ENCODE measurements at regions not wholly inside any gene's neighbourhood (a gene's known extent, or its start where the extent isn't known, plus 50 kb on each side); places are given as distances from the start of the nearest gene placed in this dataset.

- Histone ChIP-seq H2AFZ (ENCODE audit: low read depth, low read length, poor library complexity, severe bottlenecking) (no peak overlapping the region), H3K9me3 (ENCODE audit: control insufficient read depth in 1 of 2, insufficient read depth in 1 of 2, low read depth in 1 of 2, low read length in 2 of 2) (no peaks in the 10 kb centered on the region), H3K4me1 (ENCODE audit: control insufficient read depth in 1 of 2, insufficient read depth in 2 of 2, low read length in 2 of 2) (peaks cover 0 to 8% of the 10 kb centered on the region in 2 experiments; a peak in 1 of 4 replicates), H3K9me2 (ENCODE audit: insufficient read depth) (no peaks in the 10 kb centered on the region), H3K27ac (ENCODE audit: low read depth, low read length) (no peak overlapping the region), H3K9ac (ENCODE audit: low read length) (no peak overlapping the region), H4K20me1 (ENCODE audit: insufficient read depth) (no peaks in the 10 kb centered on the region), H3K4me2 (ENCODE audit: low read length) (no peak overlapping the region), H3K4me3 (replicated peaks in 1 of 2; ENCODE audit: low read depth in 1 of 2, low read length in 2 of 2) (no peak overlapping the region), H3K36me3 (ENCODE audit: control insufficient read depth in 1 of 2, insufficient read depth in 2 of 2, low read length in 2 of 2) (no peaks in the 10 kb centered on the region), H3K79me2 (ENCODE audit: insufficient read depth, low read length) (no peaks in the 10 kb centered on the region), H3K27me3 (ENCODE audit: insufficient read depth, low read length) (no peaks in the 10 kb centered on the region)
- ChIA-PET POLR2A (no interaction called here), CTCF (no interaction called here), RAD21 (ENCODE audit: low non-redundant PET in 1 of 2, low total read pairs in 2 of 2, uncharacterized antibody in 2 of 2, unreplicated experiment in 2 of 2) (no interaction called here)
- BruUV-seq (replicated peaks), result no TSS peak
- intact Hi-C loops (cut with micrococcal nuclease), result no loop called here
- ATAC-seq, result no peak
- no peak for DNase-seq (ENCODE audit: low read depth, low spot score)
- TF ChIP-seq RAD21 (IDR thresholded peaks at IDR 0.05; ENCODE audit: low read depth), result no peak
- TF ChIP-seq ELF1 (IDR thresholded peaks at IDR 0.05; ENCODE audit: borderline replicate concordance, low read depth), result no peak
- TF ChIP-seq YY1 (IDR thresholded peaks at IDR 0.05; ENCODE audit: extremely low read depth, insufficient replicate concordance, low read depth, low read length), result no peak
- TF ChIP-seq ZNF274 (IDR thresholded peaks at IDR 0.05; ENCODE audit: low read depth, low read length), result no peak
- TF ChIP-seq POLR2A (IDR thresholded peaks at IDR 0.05; ENCODE audit: borderline replicate concordance, extremely low read depth, insufficient read depth, insufficient read length), result no peak
- TF ChIP-seq POLR2AphosphoS5 (IDR thresholded peaks at IDR 0.05; ENCODE audit: low read depth, low read length), result no peak
- no peak for TF ChIP-seq SIN3A (IDR thresholded peaks at IDR 0.05; ENCODE audit: low read depth)
- TF ChIP-seq ATF3 (IDR thresholded peaks at IDR 0.05), result no peak
- no peak for TF ChIP-seq FOSL1 (IDR thresholded peaks at IDR 0.05; ENCODE audit: low read depth)
- no peak for TF ChIP-seq SP1 (IDR thresholded peaks at IDR 0.05; ENCODE audit: low read depth)
- TF ChIP-seq MAX (IDR thresholded peaks at IDR 0.05), result no peak
- no peak for TF ChIP-seq EGR1 (IDR thresholded peaks at IDR 0.05; ENCODE audit: low read depth)
- TF ChIP-seq ZFX (IDR thresholded peaks at IDR 0.05), result no peak
- no peak for TF ChIP-seq SRF (IDR thresholded peaks at IDR 0.05; ENCODE audit: low read depth)
- no peak for TF ChIP-seq TCF7L2 (IDR thresholded peaks at IDR 0.05; ENCODE audit: borderline replicate concordance, extremely low read depth, insufficient read depth, insufficient read length)
- TF ChIP-seq EZH2phosphoT487 (IDR thresholded peaks at IDR 0.05; ENCODE audit: borderline replicate concordance), result no peak
- TF ChIP-seq EZH2 (IDR thresholded peaks at IDR 0.05), result no peak
- no peak for TF ChIP-seq CTCF (IDR thresholded peaks at IDR 0.05 in 2 of 3, conservative IDR thresholded peaks at IDR 0.05 in 1 of 3; ENCODE audit: borderline replicate concordance in 1 of 3, insufficient read depth in 1 of 3, low read depth in 2 of 3, low read length in 2 of 3)
- no peak for TF ChIP-seq REST (IDR thresholded peaks at IDR 0.05; ENCODE audit: low read depth)
Observed at GRCh38 chr12:115209230-115209629, 525.3 kb upstream of the TBX3 start.

Measured in HCT116 (cell line).